Gastrocnemius medialis (tissue), 4 donors: ENCODE measurements at regions not wholly inside any gene's neighbourhood (a gene's known extent, or its start where the extent isn't known, plus 50 kb on each side); places are given as distances from the start of the nearest gene placed in this dataset.
A peak's percentile ranks its signal among the peaks of the same experiment; 100 is the strongest.

Experiments used
- ATAC-seq, 2 donors: fragments of 150-250 bp; one replicate each; pipeline ENCODE4 v1.9.1; 2016
- DNase-seq, 2 donors: peaks; one replicate each; pipeline ENCODE4 v3.0.0-alpha.2; 2019
- H3K27ac ChIP-seq, 4 donors: fragments of 200-600 bp; sonication (generic); 1 replicate in 1 of 4; 2 replicates in 3 of 4; pipeline ENCODE4 v1.5.1; 2016 to 2018; ENCODE audit warnings: mild to moderate bottlenecking in 2 of 4, moderate library complexity in 1 of 4
- H3K27me3 ChIP-seq, 3 donors: fragments of 200-600 bp; sonication (generic) in 2 of 3; 1 replicate in 1 of 3; 2 replicates in 2 of 3; pipeline versions ENCODE4 v1.5.1 to v1.6.0; 2016 to 2019; ENCODE audit warnings: mild to moderate bottlenecking in 1 of 3, moderate library complexity in 1 of 3
- H3K36me3 ChIP-seq, 2 donors: fragments of 200-600 bp; sonication (generic) in 1 of 2; one replicate each; pipeline ENCODE4 v1.5.1; 2017 to 2018
- H3K4me1 ChIP-seq, 2 donors: fragments of 200-600 bp; sonication (generic) in 1 of 2; one replicate each; pipeline ENCODE4 v1.5.1; 2016 to 2017; ENCODE audit warnings: mild to moderate bottlenecking in 2 of 2
- H3K4me3 ChIP-seq, 4 donors: fragments of 200-600 bp; sonication (generic) in 3 of 4; 1 replicate in 1 of 4; 2 replicates in 3 of 4; pipeline ENCODE4 v1.5.1; 2016 to 2019; ENCODE audit warnings: mild to moderate bottlenecking in 2 of 4
- H3K9me3 ChIP-seq, 3 donors: fragments of 200-600 bp; sonication (generic) in 2 of 3; 1 replicate in 1 of 3; 2 replicates in 2 of 3; pipeline ENCODE4 v1.5.1; 2016 to 2019
- POLR2A ChIP-seq, 2 donors: fragments of 450-650 bp; IDR thresholded peaks; one replicate each; pipeline ENCODE4 v1.6.1; 2017; ENCODE audit warnings: antibody characterized with exemption in 2 of 2, mild to moderate bottlenecking in 2 of 2, moderate library complexity in 2 of 2
- in situ Hi-C, 4 donors: fragments of 200-750 bp; cut with MboI; loops; one replicate each; pipeline versions ENCODE4 v1.15.0 to v1.8.0; 2017; ENCODE audit warnings: low sequenced_read_pairs in 4 of 4
- intact Hi-C: fragments of 100-400 bp; cut with DNase I; formaldehyde crosslinking; loops from one replicate; pipeline ENCODE4 v1.15.1; 2023; ENCODE audit warnings: low total_unique reads
- TF ChIP-seq, protein P1 (sequence below), 5 experiments: fragments of 450-650 bp in 3 of 5; fragments of 200-600 bp in 2 of 5; sonication (generic) in 2 of 5; IDR thresholded peaks in 4 of 5; conservative IDR thresholded peaks in 1 of 5; 1 replicate in 4 of 5; 2 replicates in 1 of 5; pipeline ENCODE4 v1.5.1; 2016 to 2019; ENCODE audit warnings: antibody characterized with exemption in 5 of 5, mild to moderate bottlenecking in 3 of 5, moderate library complexity in 3 of 5

DNA sequence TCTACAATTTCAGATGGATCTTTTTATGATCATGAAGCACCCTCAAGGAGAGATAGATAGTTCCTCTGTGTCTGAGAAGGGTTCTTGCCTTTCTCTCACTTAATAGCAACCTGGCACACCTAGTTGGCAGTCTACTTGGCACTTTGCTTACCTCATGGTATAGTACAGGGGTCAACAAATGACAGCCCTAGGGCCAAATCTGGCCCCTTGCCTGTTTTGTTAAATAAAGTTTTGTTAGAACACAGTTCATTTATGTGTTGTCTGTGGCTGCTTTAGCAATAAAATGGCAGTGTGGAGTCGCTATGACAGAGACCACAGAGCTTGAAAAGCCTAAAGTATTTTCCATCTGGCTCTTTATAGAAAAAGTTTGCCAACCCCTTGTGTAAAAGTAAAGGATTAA lies 119.3 kb upstream of the CPEB4 start:
- Histone ChIP-seq H3K27me3 (no peaks in the 10 kb centered on the region), H3K4me3 (no peak overlapping the region), H3K27ac (peak overlapping the region; percentile 90 to 95 (median 94)), H3K9me3 (no peaks in the 10 kb centered on the region), H3K4me1 (peaks cover 33 to 55% of the 10 kb centered on the region in 2 donors), H3K36me3 (no peaks in the 10 kb centered on the region)
- ATAC-seq (no peak), DNase-seq (no peak)
- intact Hi-C loops (loop anchor here (5.0 to 10.0 kb wide), 3 partner anchors 62 to 904 kb away; partner anchors contain the start of gene BOD1), in situ Hi-C loops (loop anchor here in 3 of 4 donors (5.0 to 25.0 kb wide), 4 partner anchors 118 to 307 kb away; partner anchors contain the start of gene CPEB4 (in 1 of the 3))
- no peak for TF ChIP-seq POLR2A (IDR thresholded peaks at IDR 0.05)
- TF ChIP-seq, protein P1, sequence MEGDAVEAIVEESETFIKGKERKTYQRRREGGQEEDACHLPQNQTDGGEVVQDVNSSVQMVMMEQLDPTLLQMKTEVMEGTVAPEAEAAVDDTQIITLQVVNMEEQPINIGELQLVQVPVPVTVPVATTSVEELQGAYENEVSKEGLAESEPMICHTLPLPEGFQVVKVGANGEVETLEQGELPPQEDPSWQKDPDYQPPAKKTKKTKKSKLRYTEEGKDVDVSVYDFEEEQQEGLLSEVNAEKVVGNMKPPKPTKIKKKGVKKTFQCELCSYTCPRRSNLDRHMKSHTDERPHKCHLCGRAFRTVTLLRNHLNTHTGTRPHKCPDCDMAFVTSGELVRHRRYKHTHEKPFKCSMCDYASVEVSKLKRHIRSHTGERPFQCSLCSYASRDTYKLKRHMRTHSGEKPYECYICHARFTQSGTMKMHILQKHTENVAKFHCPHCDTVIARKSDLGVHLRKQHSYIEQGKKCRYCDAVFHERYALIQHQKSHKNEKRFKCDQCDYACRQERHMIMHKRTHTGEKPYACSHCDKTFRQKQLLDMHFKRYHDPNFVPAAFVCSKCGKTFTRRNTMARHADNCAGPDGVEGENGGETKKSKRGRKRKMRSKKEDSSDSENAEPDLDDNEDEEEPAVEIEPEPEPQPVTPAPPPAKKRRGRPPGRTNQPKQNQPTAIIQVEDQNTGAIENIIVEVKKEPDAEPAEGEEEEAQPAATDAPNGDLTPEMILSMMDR (IDR thresholded peaks at IDR 0.05 in 4 of 5, conservative IDR thresholded peaks at IDR 0.05 in 1 of 5), result no peak

DNA sequence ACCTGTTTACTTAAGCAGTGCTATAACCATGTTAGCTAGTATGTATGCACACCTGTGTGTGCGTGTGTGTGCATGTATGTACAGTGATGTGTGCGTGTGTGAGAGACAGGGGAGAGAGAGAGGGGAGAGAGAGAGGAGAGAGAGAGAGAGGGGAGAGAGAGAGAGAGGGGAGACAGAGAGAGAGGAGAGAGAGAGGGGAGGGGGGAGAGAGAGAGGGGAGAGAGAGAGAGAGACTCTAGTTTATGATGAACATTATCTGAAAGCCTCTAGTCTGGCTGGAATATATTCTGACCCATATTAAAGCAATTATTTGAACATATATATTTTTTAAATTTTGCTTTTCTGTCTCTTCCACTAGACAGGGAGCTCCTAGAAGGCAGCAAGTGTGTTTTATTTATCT lies 117.5 kb upstream of the CPEB4 start:
- Histone ChIP-seq H3K36me3 (no peaks in the 10 kb centered on the region), H3K9me3 (no peaks in the 10 kb centered on the region), H3K4me1 (peaks cover 18 to 43% of the 10 kb centered on the region in 2 donors), H3K27ac (no peak overlapping the region), H3K4me3 (no peak overlapping the region), H3K27me3 (no peaks in the 10 kb centered on the region)
- no peak for DNase-seq
- in situ Hi-C loops, result loop anchor here in 3 of 4 donors (25.0 kb wide), 2 partner anchors 192 to 308 kb away; no protein-coding TSS in a partner anchor
- intact Hi-C loops, result no loop called here
- no peak for ATAC-seq
- TF ChIP-seq, protein P1 (IDR thresholded peaks at IDR 0.05 in 4 of 5, conservative IDR thresholded peaks at IDR 0.05 in 1 of 5), result no peak
- TF ChIP-seq POLR2A (IDR thresholded peaks at IDR 0.05), result no peak

GRCh38 chr5:173771121-173771724 lies 116.9 kb upstream of the CPEB4 start:
- Histone ChIP-seq H3K4me1 (peaks cover 16 to 37% of the 10 kb centered on the region in 2 donors), H3K4me3 (no peak overlapping the region), H3K27me3 (no peaks in the 10 kb centered on the region), H3K9me3 (no peaks in the 10 kb centered on the region), H3K27ac (no peak overlapping the region), H3K36me3 (no peaks in the 10 kb centered on the region)
- intact Hi-C loops, result no loop called here
- in situ Hi-C loops, result loop anchor here in 3 of 4 donors (25.0 kb wide), 2 partner anchors 191 to 309 kb away; no protein-coding TSS in a partner anchor
- no peak for DNase-seq
- ATAC-seq, result no peak
- no peak for TF ChIP-seq POLR2A (IDR thresholded peaks at IDR 0.05)
- TF ChIP-seq, protein P1 (IDR thresholded peaks at IDR 0.05 in 4 of 5, conservative IDR thresholded peaks at IDR 0.05 in 1 of 5), result no peak

GRCh38 chr5:173771725-173772383 lies 116.3 kb upstream of the CPEB4 start:
- no peak overlapping the region for H3K4me3 ChIP-seq
- no peak for DNase-seq
- no peaks in the 10 kb centered on the region for H3K27me3 ChIP-seq
- ATAC-seq, result no peak
- no peaks in the 10 kb centered on the region for H3K36me3 ChIP-seq
- TF ChIP-seq POLR2A (IDR thresholded peaks at IDR 0.05), result no peak
- TF ChIP-seq, protein P1 (IDR thresholded peaks at IDR 0.05 in 4 of 5, conservative IDR thresholded peaks at IDR 0.05 in 1 of 5), result no peak
- H3K4me1 ChIP-seq, result peaks cover 12 to 32% of the 10 kb centered on the region in 2 donors
- in situ Hi-C loops, result loop anchor here in 3 of 4 donors (25.0 kb wide), 2 partner anchors 190 to 310 kb away; no protein-coding TSS in a partner anchor
- intact Hi-C loops, result no loop called here
- no peaks in the 10 kb centered on the region for H3K9me3 ChIP-seq
- H3K27ac ChIP-seq, result peak overlapping the region; percentile 28 to 67 (median 56)
